Esophagus squamous epithelium (tissue), 4 donors: ENCODE measurements at regions not wholly inside any gene's neighbourhood (a gene's known extent, or its start where the extent isn't known, plus 50 kb on each side); places are given as distances from the start of the nearest gene placed in this dataset.

ENCODE experiments used
- POLR2A ChIP-seq, 4 donors: fragments of 450-650 bp; IDR thresholded peaks; one replicate each; pipeline ENCODE4 v1.6.1; 2017; ENCODE audit warnings: antibody characterized with exemption in 4 of 4, mild to moderate bottlenecking in 4 of 4, moderate library complexity in 3 of 4
- TF ChIP-seq, protein P1 (sequence below), 6 experiments: fragments of 450-650 bp in 4 of 6; fragments of 200-600 bp in 2 of 6; sonication (generic) in 2 of 6; IDR thresholded peaks; one replicate each; pipeline ENCODE4 v1.5.1; 2016 to 2019; ENCODE audit warnings: antibody characterized with exemption in 6 of 6, mild to moderate bottlenecking in 4 of 6, moderate library complexity in 4 of 6

DNA sequence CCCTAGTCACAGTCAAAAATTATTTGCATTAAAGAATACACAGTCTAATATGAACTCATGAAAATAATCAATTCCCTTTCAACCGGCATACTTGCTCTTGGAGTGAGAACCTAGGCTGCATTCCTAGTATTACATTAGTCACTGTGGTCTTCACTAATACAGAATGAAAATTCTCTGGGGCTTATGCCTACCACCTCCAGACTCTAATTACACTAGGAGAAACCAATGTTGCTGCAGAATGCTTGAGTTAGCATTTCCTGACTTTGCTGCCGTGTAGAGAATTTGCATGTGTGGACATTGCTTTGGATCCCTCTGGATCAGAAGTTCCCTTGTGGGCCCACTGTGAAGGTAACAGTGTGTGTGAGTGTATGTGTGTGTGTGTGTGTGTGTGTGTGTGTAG is 87.8 kb downstream of the CCNA1 start:
- TF ChIP-seq POLR2A (IDR thresholded peaks at IDR 0.05) = no peak
- TF ChIP-seq, protein P1, sequence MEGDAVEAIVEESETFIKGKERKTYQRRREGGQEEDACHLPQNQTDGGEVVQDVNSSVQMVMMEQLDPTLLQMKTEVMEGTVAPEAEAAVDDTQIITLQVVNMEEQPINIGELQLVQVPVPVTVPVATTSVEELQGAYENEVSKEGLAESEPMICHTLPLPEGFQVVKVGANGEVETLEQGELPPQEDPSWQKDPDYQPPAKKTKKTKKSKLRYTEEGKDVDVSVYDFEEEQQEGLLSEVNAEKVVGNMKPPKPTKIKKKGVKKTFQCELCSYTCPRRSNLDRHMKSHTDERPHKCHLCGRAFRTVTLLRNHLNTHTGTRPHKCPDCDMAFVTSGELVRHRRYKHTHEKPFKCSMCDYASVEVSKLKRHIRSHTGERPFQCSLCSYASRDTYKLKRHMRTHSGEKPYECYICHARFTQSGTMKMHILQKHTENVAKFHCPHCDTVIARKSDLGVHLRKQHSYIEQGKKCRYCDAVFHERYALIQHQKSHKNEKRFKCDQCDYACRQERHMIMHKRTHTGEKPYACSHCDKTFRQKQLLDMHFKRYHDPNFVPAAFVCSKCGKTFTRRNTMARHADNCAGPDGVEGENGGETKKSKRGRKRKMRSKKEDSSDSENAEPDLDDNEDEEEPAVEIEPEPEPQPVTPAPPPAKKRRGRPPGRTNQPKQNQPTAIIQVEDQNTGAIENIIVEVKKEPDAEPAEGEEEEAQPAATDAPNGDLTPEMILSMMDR (IDR thresholded peaks at IDR 0.05) = no peak
